ENCODE measurements at regions not wholly inside any gene's neighbourhood (a gene's known extent, or its start where the extent isn't known, plus 50 kb on each side); places are given as distances from the start of the nearest gene placed in this dataset.

- DNase-seq = no peak
Observed at GRCh38 chr13:22454586-22454985, 726.2 kb upstream of the SGCG start.

GRCh38 chr13:22455036-22455435 lies 725.7 kb upstream of the SGCG start:
- no peak for DNase-seq

GRCh38 chr13:22461854-22462490 lies 718.8 kb upstream of the SGCG start:
- DNase-seq = no peak

- DNase-seq = no peak
Observed at GRCh38 chr13:22463089-22463488, 717.7 kb upstream of the SGCG start.

GRCh38 chr13:22468045-22468444 lies 712.7 kb upstream of the SGCG start:
- DNase-seq = no peak

- no peak for DNase-seq
Observed at GRCh38 chr13:22468824-22469223, 712.0 kb upstream of the SGCG start.

GRCh38 chr13:22469452-22469851 lies 711.3 kb upstream of the SGCG start:
- DNase-seq = no peak

GRCh38 chr13:22470075-22470474 lies 710.7 kb upstream of the SGCG start:
- no peak for DNase-seq

DNA sequence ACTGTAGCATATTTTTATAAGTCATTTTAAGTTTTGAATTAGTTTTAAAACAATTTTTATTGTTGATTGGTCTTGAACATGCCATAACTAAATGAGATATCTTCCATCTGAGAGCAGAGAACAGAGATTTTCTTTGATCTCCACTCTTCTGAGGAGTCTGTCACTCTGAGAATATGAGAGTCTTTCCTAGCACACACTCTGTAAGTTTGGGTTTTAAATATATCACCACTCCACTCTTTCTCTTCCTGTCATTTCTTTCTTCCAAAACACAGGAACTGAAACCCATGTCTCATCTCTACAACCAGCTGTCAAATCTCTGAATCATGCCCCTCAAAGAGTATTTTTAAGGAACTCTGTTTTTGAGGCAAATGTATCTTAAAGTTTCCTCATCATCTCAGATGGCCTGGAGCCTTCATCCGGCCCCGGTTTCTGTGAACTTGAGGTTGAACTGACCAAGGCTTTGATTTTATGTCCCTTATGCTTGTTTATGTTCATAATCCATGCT lies 698.2 kb upstream of the SGCG start:
- no peak for DNase-seq

DNA sequence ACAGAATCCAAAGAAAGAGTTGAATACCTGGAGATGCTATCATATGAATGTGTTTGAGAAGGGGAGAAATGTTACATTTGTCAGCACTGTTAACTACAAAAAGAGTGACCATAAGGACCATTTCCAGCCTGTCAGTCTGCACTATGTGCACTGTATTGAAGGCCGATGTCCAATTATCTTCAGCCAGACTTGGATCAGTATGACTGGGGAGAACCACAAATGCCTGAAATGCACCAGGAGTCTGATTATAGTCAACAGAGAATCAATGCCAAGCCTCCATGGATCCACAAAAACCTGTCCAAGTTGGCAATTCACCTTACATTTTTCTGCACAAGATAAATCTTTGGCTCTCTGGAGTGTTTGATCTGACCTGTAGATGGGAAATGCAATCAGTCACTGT lies 697.5 kb upstream of the SGCG start:
- DNase-seq = no peak

DNA sequence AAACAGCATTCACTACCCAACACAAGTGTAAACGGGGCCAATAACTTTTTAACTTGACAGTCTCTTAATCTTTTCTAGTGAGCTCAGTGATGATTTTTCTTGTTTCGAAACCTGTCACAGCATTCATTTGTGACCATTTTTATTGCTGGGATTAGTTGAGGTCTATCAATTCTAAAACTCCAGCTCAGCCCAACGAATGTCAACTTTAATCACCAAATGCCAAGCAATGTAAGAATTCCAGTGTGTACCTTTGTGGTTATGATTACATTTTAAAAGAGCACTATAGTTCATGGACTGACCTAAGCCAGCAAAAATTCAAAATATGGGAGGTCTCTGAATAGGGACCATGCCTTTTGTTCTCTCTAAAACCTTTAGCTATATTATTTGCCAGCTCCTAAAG lies 694.3 kb upstream of the SGCG start:
- no peak for DNase-seq

GRCh38 chr13:22487932-22488331 lies 692.8 kb upstream of the SGCG start:
- DNase-seq = peak; percentile 16

DNA sequence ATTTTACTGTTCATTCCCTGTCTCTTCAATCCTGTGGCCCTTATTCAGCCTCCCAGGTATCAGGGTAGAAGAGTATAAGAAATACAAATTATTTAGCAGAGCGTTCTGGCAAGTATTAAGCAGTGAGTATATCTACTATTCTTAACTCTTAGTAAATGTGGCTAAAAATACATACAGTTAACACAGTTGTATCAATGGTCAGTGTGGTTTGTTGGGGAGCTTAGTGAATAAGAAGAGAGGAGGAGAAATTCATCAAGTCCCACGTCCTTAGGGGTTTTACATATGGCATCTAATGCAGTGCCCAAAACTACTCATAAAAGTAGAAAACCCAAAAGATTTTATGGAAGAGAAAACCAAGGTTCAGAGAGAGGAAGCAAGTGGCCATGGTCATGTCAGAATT lies 691.0 kb upstream of the SGCG start:
- no peak for DNase-seq

GRCh38 chr13:22495819-22496218 lies 685.0 kb upstream of the SGCG start:
- no peak for DNase-seq

- no peak for DNase-seq
Observed at GRCh38 chr13:22496803-22497508, 683.8 kb upstream of the SGCG start.

DNA sequence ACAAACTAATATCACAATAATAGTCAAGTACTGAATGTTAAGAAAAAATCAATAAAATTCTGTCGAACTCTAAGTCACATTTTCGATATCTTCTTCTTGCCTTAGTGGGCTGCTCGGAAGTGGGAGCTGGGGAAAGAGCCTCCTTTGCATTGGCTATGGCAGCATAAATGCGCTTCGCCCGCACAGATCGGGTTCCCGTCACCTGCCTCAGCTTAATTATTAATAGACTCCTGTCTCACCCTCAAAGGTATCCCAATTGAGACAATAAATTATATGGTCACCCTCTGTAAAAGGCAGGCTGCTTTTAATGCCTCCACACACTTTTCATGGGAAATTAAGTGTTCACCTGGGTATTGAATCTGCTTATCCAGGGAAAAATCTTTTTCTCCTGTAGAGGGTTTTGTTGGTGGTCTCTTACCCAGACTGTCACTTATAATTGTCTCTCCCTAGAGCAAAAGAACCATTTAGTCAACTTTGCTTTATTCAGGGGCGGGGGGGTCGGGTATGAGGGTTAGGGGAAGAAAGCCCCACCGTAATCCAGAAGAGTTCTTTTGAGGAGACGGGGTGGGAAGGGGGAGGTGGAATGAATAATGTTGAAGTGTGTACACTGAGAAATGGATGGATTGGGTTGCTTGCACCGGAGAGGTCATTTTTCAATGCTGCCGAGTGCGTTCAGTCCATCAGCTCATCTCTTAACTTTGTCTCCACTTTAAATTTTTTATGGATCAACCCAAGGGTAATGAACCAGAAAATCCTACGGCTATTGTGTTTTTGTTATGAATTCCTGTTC lies 682.6 kb upstream of the SGCG start:
- no peak for DNase-seq

GRCh38 chr13:22499919-22500318 lies 680.9 kb upstream of the SGCG start:
- DNase-seq = no peak

GRCh38 chr13:22505489-22505888 lies 675.3 kb upstream of the SGCG start:
- no peak for DNase-seq

DNA sequence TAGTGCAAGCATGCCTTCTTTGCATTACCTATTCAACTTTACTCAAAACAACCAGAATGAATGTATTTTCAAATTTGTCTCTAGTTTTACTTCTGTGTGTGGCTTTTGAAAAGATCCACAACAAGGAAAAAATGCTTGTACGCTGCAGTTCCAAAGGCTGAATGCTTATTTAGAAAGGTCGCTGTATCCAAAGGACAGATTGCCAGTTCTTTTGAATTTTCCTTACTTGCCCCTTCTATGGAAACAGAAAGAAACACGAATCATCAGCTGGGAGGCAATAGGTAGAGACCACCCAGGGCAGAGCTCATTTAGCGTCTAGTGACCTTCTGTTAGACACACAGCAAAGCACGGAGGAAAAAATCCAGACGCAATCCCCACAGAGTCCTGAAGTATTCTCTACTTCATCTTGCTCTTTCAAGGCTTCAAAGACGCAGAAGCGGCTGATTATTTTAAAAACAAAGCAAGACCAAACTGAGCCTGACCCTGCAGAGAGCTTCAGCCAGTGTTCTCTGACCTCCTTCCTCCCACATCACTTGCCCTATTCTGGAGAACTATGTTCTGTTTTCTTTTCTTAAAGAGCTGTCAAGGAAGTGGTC lies 674.6 kb upstream of the SGCG start:
- no peak for DNase-seq

GRCh38 chr13:22517544-22517943 lies 663.2 kb upstream of the SGCG start:
- DNase-seq = peak; percentile 1

DNA sequence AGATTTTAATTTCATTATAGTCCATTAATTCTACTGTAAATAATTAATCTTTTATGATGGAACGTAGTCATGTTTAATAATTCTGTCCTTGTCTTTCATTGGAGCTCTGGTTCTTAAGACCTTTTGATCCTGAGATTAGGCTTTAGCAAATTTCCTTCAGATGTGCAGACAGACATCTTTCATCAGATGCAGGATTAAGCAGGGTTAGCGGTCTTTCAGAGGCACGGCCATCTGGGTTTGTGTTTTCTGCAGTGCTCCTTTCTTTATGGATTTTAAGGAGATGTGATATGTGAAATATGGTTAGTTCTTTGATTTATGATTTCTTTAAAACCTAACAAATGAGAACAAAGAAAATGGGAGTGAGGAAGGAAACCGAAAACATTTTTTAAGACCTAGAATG lies 643.9 kb upstream of the SGCG start:
- DNase-seq = no peak

DNA sequence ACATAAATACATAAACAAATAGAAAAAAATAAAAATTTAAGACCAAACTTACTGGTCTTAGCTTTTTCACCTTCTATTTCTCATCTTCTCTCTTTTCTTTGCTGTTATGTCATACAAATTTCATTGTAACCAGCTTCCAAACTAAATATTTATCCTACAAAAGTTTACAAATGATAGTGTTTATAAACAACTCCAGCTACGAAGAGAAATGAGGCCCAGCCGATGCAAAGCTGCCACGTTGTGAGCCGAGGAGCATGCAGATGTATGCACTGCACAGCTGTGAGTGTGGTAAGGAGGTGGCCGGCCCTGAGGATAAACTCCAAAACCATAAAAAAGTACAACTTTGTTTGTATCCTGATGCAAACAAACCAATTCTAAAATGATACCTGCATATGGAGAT lies 642.4 kb upstream of the SGCG start:
- DNase-seq = no peak

DNA sequence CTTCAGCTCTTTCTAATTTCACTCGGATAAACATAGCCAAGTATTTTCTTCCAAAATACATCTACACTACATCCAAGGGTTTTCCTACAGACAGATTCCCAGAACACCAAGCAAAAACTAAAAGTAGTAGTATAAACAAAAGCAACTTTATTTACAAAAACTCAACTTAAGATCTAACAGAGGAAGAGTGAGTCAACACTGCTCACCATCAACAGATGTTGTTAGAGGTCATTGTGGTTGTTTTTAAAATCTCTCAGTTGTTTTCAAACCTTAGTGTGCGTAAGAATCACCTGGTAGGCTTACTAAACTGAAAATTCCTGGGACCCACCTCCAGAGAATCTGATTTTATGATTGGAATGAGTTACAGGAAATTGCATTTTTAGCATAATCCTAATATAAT lies 631.7 kb upstream of the SGCG start:
- no peak for DNase-seq
